Panc1 (cell line): ENCODE measurements at regions not wholly inside any gene's neighbourhood (a gene's known extent, or its start where the extent isn't known, plus 50 kb on each side); places are given as distances from the start of the nearest gene placed in this dataset.

Source experiments
- ATAC-seq: fragments of 200-7000 bp; cut with Tn5 transposase; 2 replicates; pipeline ENCODE4 v1.9.1; 2020; ENCODE audit warnings: mild to moderate bottlenecking, moderate library complexity
- BruUV-seq: library from RNA; stranded (reverse); fragments of 400-500 nt; replicated peaks from 2 replicates; lab custom pipeline; 2021; lab: Mats Ljungman, UMichigan
- CTCF ChIA-PET: fragments of 300-600 bp; sonication (Branson Sonifier 250); formaldehyde crosslinking; loops from one replicate; lab custom pipeline; 2022; ENCODE audit warnings: antibody characterized with exemption; lab: Charles Lee
- POLR2A ChIA-PET: fragments of 300-600 bp; sonication (Branson Sonifier 250); formaldehyde crosslinking; loops from one replicate; lab custom pipeline; 2022; ENCODE audit warnings: antibody characterized with exemption; lab: Charles Lee
- DNase-seq: peaks from one replicate; pipeline ENCODE4 v3.0.0-alpha.2; 2010; ENCODE audit warnings: low read depth, low spot score
- H3K27ac ChIP-seq: 2 replicates; pipeline ENCODE4 v1.5.1; 2011; ENCODE audit warnings: mild to moderate bottlenecking, low read length, inconsistent platforms
- H3K27me3 ChIP-seq: fragments of 200-500 bp; sonication (Bioruptor generic); 2 replicates; pipeline ENCODE4 v1.6.0; 2014; ENCODE audit warnings: low read length, inconsistent platforms; ENCODE audit not compliant: control insufficient read depth, insufficient read depth
- H3K36me3 ChIP-seq: fragments of 200-500 bp; sonication (Bioruptor generic); 2 replicates; pipeline ENCODE4 v1.5.1; 2014; ENCODE audit warnings: inconsistent platforms, mild to moderate bottlenecking, low read length, moderate library complexity; ENCODE audit not compliant: control insufficient read depth, insufficient read depth
- H3K4me1 ChIP-seq: 2 replicates; pipeline ENCODE4 v1.5.1; 2011; ENCODE audit warnings: inconsistent platforms, mild to moderate bottlenecking, low read length, moderate library complexity; ENCODE audit not compliant: control insufficient read depth, insufficient read depth
- H3K4me3 ChIP-seq, 2 experiments: 2 replicates each; pipeline ENCODE4 v1.5.1; 2011 to 2012; ENCODE audit warnings: low read depth in 2 of 2, low read length in 2 of 2, mild to moderate bottlenecking in 2 of 2, inconsistent platforms in 1 of 2, moderate library complexity in 1 of 2
- H3K9me3 ChIP-seq: fragments of 200-500 bp; sonication (Bioruptor generic); 2 replicates; pipeline ENCODE4 v1.5.1; 2014; ENCODE audit warnings: low read depth, mild to moderate bottlenecking, inconsistent platforms, low read length, moderate library complexity; ENCODE audit not compliant: control insufficient read depth, insufficient read depth
- CTCF ChIP-seq: fragments of 450-650 bp; IDR thresholded peaks from 2 replicates; pipeline ENCODE4 v1.5.1; 2017; ENCODE audit warnings: mild to moderate bottlenecking
- POLR2AphosphoS5 ChIP-seq: IDR thresholded peaks from 2 replicates; pipeline ENCODE4 v1.6.1; 2012; ENCODE audit warnings: mild to moderate bottlenecking, low read depth, low read length, moderate library complexity
- REST ChIP-seq, 2 experiments: IDR thresholded peaks; 2 replicates each; pipeline ENCODE4 v1.6.1; 2011 to 2012; ENCODE audit warnings: low read depth in 2 of 2, control low read depth in 1 of 2, low read length in 1 of 2, mild to moderate bottlenecking in 1 of 2, moderate library complexity in 1 of 2; ENCODE audit not compliant: insufficient read depth in 1 of 2
- SIN3A ChIP-seq: IDR thresholded peaks from 2 replicates; pipeline ENCODE4 v1.6.1; 2012; ENCODE audit warnings: low read depth, mild to moderate bottlenecking, low read length, moderate library complexity, borderline replicate concordance; ENCODE audit not compliant: insufficient read depth
- TCF7L2 ChIP-seq: IDR thresholded peaks from 2 replicates; pipeline ENCODE4 v1.6.1; 2011; ENCODE audit warnings: mild to moderate bottlenecking, low read depth, low read length, inconsistent platforms
- in situ Hi-C: cut with HindIII; loops from 2 replicates; pipeline ENCODE4 v1.10.0; 2016; ENCODE audit warnings: low sequenced_read_pairs, low pct_unique_long_range_greater_than_20kb
- intact Hi-C: fragments of 100-400 bp; cut with micrococcal nuclease; formaldehyde crosslinking; loops from one replicate; pipeline ENCODE4 v1.10.0; 2022; ENCODE audit not compliant: unreplicated experiment

GRCh38 chr12:127487031-127487430 is 779.9 kb upstream of the TMEM132C start:
- H3K9me3 ChIP-seq = no peaks in the 10 kb centered on the region
- POLR2A ChIA-PET = no interaction called here
- intact Hi-C loops = no loop called here
- in situ Hi-C loops = no loop called here
- no peaks in the 10 kb centered on the region for H3K4me1 ChIP-seq
- TF ChIP-seq REST (IDR thresholded peaks at IDR 0.05; ENCODE audit: insufficient read depth in 1 of 2, low read depth in 2 of 2, low read length in 1 of 2) (no peak), CTCF (no peak), SIN3A (no peak), TCF7L2 (no peak), POLR2AphosphoS5 (no peak)
- ATAC-seq (no peak), DNase-seq (no peak)
- H3K36me3 ChIP-seq = no peaks in the 10 kb centered on the region
- H3K4me3 ChIP-seq = no peak overlapping the region
- H3K27ac ChIP-seq = no peak overlapping the region
- CTCF ChIA-PET = no interaction called here
- no TSS peak for BruUV-seq
- no peaks in the 10 kb centered on the region for H3K27me3 ChIP-seq

GRCh38 chr12:127489061-127489460 is 777.9 kb upstream of the TMEM132C start:
- H3K27me3 ChIP-seq = no peaks in the 10 kb centered on the region
- intact Hi-C loops (no loop called here), in situ Hi-C loops (no loop called here)
- ATAC-seq (no peak), DNase-seq (no peak)
- no peak overlapping the region for H3K4me3 ChIP-seq
- H3K9me3 ChIP-seq = no peaks in the 10 kb centered on the region
- ChIA-PET POLR2A (no interaction called here), CTCF (no interaction called here)
- TF ChIP-seq CTCF (no peak), REST (IDR thresholded peaks at IDR 0.05; ENCODE audit: insufficient read depth in 1 of 2, low read depth in 2 of 2, low read length in 1 of 2) (no peak), TCF7L2 (no peak), POLR2AphosphoS5 (no peak), SIN3A (no peak)
- no peaks in the 10 kb centered on the region for H3K4me1 ChIP-seq
- no TSS peak for BruUV-seq
- no peaks in the 10 kb centered on the region for H3K36me3 ChIP-seq
- no peak overlapping the region for H3K27ac ChIP-seq
